ENCODE measurements at regions not wholly inside any gene's neighbourhood (a gene's known extent, or its start where the extent isn't known, plus 50 kb on each side); places are given as distances from the start of the nearest gene placed in this dataset.

GRCh38 chr7:113394856-113395255 is 276.5 kb upstream of the SMIM30 start:
- H3K27ac ChIP-seq = no peak overlapping the region
- H3K9me3 ChIP-seq = no peaks in the 10 kb centered on the region
- no peaks in the 10 kb centered on the region for H3K27me3 ChIP-seq
- no peak overlapping the region for H3K4me3 ChIP-seq
- no peak for DNase-seq (ENCODE audit: low spot score in 2 of 2)
- WGBS, 2 donors = 52 to 59% methylated on average over 3 of the region's 3 CpGs
- no peaks in the 10 kb centered on the region for H3K4me1 ChIP-seq
- H3K36me3 ChIP-seq = no peaks in the 10 kb centered on the region
- TF ChIP-seq CTCF (IDR thresholded peaks at IDR 0.05) = no peak

GRCh38 chr7:113392841-113393540 is 274.6 kb upstream of the SMIM30 start:
- Histone ChIP-seq H3K4me3 (no peak overlapping the region), H3K36me3 (no peaks in the 10 kb centered on the region), H3K27me3 (no peaks in the 10 kb centered on the region), H3K9me3 (no peaks in the 10 kb centered on the region), H3K4me1 (no peaks in the 10 kb centered on the region), H3K27ac (no peak overlapping the region)
- WGBS, 2 donors = 49 to 69% methylated on average over 2 of the region's 2 CpGs
- TF ChIP-seq POLR2A (IDR thresholded peaks at IDR 0.05) (no peak), EP300 (IDR thresholded peaks at IDR 0.05) (no peak), CTCF (IDR thresholded peaks at IDR 0.05) (no peak)
- no peak for DNase-seq (ENCODE audit: low spot score in 2 of 2)

GRCh38 chr7:113392421-113392820 is 274.1 kb upstream of the SMIM30 start:
- 75 to 79% methylated on average over 6 of the region's 6 CpGs for WGBS, 2 donors
- no peaks in the 10 kb centered on the region for H3K36me3 ChIP-seq
- no peaks in the 10 kb centered on the region for H3K27me3 ChIP-seq
- no peak overlapping the region for H3K4me3 ChIP-seq
- no peak overlapping the region for H3K27ac ChIP-seq
- TF ChIP-seq EP300 (IDR thresholded peaks at IDR 0.05) (no peak), POLR2A (IDR thresholded peaks at IDR 0.05) (no peak), CTCF (IDR thresholded peaks at IDR 0.05) (no peak)
- no peaks in the 10 kb centered on the region for H3K4me1 ChIP-seq
- DNase-seq (ENCODE audit: low spot score in 2 of 2) = no peak
- no peaks in the 10 kb centered on the region for H3K9me3 ChIP-seq

GRCh38 chr7:113389112-113389646 is 270.8 kb upstream of the SMIM30 start:
- WGBS, 2 donors = 59 to 71% methylated on average over 2 of the region's 2 CpGs
- Histone ChIP-seq H3K9me3 (no peaks in the 10 kb centered on the region), H3K4me1 (no peaks in the 10 kb centered on the region), H3K36me3 (no peaks in the 10 kb centered on the region), H3K27ac (no peak overlapping the region), H3K27me3 (no peaks in the 10 kb centered on the region), H3K4me3 (no peak overlapping the region)
- DNase-seq (ENCODE audit: low spot score in 2 of 2) = no peak
- TF ChIP-seq EP300 (IDR thresholded peaks at IDR 0.05) (no peak), POLR2A (IDR thresholded peaks at IDR 0.05) (no peak)

- Histone ChIP-seq H3K4me1 (no peaks in the 10 kb centered on the region), H3K4me3 (no peak overlapping the region), H3K36me3 (no peaks in the 10 kb centered on the region), H3K27ac (no peak overlapping the region), H3K27me3 (no peaks in the 10 kb centered on the region), H3K9me3 (no peaks in the 10 kb centered on the region)
- no peak for DNase-seq (ENCODE audit: low spot score in 2 of 2)
- TF ChIP-seq EP300 (IDR thresholded peaks at IDR 0.05) = no peak
- no peak for TF ChIP-seq CTCF (IDR thresholded peaks at IDR 0.05)
- no peak for TF ChIP-seq POLR2A (IDR thresholded peaks at IDR 0.05)
- 81 to 84% methylated on average over 3 of the region's 3 CpGs for WGBS, 2 donors
These were observed 265.3 kb upstream of the SMIM30 start for GRCh38 chr7:113383638-113384037.
